H4 (cell line): ENCODE measurements at regions not wholly inside any gene's neighbourhood (a gene's known extent, or its start where the extent isn't known, plus 50 kb on each side); places are given as distances from the start of the nearest gene placed in this dataset.
"Not testable (repeated sequence)": the region's sequence is repeated elsewhere in the genome, so short reads cannot be mapped to it uniquely, and the experiment has no call there.

Experiments
- DNase-seq: peaks from one replicate; pipeline ENCODE4 v3.0.0-alpha.2; 2015; ENCODE audit warnings: low spot score

DNA sequence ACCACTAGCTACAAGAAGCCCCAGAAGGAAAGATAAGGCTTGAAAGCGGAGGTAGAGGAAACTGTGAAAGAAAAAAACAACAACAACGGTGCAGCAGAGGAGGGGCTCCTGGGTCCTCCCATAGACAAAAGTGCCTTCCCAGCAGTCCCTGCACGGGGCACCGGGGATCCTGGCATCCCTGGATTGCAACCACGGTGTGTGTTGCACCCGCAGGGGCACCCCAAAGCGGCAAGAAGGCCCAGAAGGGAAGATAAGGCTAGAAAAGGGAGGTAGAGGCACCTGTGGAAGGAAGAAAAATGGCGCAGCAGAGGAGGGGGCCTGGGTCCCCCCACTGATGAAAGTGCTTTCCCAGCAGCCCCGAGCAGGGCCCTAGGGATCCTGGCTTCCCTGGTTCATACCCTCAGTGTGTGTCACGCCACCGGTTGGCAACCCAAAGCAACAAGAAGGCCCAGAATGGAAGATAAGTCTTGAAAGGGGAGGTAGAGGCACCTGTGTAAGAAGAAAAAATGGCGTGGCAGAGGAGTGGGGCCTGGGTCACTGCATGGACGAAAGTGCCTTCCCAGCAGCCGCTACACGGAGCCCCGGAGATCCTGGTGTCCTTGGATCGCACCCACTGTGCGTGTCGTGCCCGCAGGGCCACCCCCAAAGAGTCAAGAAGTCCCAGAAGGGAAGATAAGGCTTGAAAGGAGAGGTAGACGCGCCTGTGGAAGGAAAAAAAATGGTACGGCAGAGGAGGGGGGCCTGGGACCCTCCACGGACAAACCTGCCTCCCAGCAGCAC lies 281.0 kb downstream of the ALG10 start:
- no peak for DNase-seq

DNA sequence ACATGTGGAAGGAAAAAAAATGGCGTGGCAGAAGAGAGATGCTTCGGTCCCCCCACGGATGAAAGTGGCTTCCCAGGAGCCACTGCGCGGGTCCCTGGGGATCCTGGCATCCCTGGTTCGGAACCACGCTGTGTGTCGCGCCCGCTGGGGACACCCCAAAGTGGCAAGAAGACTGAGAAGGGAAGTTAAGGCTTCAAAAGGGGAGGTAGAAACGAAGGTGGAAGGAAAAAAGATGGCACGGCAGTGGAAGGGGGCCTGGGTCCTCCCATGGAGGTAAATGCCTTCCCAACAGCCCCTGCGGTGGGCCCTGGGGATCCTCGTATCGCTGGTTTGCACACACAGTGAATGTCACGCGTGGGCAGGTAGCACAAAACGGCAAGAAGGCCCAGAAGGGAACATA lies 281.7 kb downstream of the ALG10 start:
- DNase-seq = no peak

DNA sequence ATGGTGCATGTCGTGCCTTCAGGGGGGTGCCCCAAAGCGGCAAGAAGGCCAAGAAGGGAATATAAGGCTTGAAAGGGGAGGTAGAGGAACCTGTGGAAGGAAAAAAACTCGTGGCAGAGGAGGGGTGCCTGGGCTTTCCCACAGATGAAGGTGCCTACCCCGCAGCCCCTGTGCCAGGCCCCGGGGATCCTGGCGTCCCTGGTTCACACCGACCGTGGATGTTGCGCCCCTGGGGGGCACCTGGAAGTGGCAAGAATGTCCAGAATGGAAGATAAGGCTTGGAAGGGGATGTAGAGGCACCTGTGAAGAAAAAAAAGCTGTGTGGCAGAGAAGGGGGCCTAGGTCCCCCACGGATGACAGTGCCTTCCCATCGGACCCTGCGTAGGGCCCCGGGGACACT lies 282.2 kb downstream of the ALG10 start:
- DNase-seq = no peak

DNA sequence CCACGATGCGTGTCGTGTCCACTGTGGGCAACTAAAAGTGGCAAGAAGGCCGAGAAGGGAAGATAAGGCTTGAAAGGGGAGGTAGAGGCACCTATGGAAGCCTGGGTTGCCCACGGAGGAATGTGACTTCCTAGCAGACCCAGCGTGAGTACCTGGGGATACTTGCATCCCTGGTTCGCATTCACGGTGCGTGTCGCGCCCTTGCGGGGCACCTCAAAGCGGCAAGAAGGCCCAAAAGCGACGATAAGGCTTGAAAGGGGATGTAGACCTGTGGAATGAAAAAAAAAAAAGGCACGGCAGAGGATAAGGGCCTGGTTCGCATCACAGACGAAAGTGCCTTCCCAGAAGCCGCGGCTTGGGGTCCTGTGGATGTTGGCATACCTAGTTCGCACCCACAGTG lies 282.9 kb downstream of the ALG10 start:
- no peak for DNase-seq

DNA sequence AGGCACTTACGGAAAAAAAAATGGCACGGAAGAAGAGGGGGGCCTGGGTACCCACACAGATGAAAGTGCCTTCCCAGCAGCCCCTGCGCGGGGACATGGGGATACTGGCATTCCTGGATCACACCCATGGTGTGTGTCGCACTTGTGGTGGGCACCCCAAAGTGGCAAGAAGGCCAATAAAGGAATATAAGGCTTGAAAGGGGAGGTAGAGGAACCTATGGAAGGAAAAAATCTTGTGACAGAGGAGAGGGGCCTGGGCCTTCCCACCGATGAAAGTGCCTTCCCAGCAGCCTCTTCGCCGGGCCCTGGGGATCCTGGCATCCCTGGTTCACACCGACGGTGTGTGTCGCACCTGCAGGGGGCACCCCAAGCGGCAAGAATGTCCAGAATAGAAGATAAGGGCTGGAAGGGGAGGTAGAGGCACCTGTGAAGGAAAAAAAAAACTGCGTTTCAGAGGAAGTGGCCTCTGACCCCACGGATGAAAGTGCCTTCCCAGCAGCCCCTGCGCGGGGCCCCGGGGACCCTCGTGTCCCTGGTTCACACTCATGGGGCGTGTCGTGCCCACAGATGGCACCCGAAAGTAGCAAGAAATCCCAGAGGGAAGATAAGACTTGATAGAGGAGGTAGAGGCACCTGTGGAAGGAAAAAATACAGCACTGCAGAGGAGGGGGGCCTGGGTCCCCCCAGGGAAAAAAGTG lies 284.0 kb downstream of the ALG10 start:
- no peak for DNase-seq

DNA sequence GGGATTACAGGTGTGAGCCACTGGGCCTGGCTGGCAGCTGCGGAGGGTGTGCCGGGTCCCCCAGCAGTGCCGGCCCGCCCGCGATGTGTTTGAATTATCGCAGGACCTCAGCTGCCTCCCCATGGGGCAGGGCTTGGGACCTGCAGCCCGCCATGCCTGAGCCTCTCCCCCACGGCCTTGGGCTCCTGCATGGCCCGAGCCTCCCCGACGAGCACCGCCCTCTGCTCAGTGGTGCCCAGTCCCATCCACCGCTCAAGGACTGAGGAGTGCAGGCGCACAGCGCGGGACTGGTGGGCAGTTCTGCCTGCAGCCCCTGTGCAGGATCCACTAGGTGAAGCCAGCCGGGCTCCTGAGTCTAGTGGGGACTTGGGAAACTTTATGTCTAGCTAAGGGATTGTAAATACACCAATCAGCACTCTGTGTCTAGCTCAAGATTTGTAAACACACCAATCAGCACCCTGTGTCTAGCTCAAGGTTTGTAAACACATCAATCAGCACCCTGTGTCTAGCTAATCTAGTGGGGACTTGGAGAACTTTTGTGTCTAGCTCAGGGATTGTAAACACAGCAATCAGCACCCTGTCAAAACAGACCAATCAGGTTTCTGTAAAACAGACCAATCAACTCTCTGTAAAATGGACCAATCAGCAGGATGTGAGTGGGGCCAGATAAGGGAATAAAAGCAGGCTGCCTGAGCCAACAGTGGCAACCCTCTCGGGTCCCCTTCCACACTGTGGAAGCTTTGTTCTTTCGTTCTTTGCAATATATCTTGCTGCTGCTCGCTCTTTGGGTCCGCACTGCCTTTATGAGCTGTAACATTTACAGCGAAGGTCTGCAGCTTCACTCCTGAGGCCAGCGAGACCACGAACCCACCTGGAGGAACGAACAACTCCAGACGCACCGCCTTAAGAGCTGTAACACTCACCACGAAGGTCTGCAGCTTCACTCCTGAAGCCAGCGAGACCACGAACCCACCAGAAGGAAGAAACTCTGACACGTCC lies 287.8 kb downstream of the ALG10 start:
- DNase-seq = not testable (repeated sequence)

DNA sequence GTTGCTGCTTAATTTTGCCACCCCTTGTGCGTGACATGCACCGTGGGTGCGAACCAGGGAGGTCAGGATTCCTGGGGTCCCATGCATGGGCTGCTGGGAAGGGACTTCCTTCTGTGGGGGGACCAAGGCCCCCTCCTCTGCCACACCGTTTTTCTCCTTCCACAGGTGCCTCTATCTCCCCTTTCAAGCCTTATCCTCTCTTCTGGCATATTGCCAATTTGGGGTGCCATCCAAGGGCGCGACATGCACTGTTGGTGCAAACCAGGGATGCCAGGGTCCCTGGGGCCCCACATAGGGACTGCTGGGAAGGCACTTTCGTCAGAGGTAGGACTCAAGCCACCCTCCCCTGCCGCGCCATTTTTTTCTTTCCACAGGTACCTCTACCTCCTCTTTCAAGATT lies 289.0 kb downstream of the ALG10 start:
- no peak for DNase-seq

DNA sequence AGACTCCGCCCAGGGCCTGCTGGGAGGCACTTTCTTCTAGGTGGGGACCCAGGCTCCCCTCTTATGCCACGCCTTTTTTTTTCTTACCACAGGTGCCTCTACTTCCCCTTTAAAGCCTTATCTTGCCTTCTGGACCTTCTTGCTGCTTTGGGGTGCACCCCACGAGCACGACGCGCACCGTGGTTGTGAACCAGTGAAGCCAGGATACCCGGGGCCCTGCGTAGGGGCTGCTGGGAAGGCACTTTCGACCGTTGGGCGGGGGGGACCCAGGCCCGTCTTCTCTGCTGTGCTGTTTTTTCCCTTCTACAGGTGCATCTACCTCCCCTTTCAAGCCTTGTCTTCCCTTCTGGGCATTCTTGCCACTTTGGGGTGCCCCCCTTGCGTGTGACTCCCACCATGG lies 305.4 kb downstream of the ALG10 start:
- no peak for DNase-seq

DNA sequence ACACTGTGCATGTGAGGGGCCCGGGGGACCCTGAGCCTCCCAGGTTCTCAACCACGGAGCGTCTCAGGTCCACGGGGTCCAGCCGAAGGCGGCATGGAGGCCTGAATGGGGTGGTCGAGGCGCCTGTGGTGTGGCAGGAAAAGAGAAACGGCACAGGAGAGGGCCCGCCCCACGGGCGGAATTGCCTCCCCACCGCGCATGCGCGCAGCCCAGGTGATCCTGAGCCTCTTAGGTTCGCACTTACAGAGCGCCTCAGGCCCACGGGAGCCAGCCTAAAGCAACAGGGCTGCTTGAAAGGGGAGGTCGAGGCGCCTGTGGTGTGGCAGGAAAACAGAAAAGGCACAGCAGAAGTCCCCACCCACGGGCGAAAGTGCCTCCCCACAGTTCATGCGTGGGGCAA lies 311.0 kb downstream of the ALG10 start:
- no peak for DNase-seq

DNA sequence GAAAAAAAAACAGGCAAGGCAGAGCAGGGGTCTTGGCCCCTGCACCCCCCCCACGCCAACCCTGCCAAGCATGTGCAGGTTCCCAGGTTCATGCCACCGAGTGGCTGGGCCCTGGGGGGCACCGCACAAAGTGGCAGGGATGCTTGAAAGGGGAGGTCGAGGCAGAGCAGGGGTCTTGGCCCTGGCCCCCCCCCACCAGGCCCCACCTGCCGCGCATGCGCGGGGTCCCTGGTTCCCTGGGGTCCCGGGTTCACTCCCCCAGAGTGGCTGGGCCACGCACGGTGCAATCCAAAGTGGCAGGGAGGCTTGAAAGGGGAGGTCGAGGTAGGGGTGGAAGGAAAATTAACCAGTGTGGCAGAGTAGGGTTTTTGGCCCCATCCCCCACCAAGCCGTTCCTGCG lies 312.2 kb downstream of the ALG10 start:
- no peak for DNase-seq

DNA sequence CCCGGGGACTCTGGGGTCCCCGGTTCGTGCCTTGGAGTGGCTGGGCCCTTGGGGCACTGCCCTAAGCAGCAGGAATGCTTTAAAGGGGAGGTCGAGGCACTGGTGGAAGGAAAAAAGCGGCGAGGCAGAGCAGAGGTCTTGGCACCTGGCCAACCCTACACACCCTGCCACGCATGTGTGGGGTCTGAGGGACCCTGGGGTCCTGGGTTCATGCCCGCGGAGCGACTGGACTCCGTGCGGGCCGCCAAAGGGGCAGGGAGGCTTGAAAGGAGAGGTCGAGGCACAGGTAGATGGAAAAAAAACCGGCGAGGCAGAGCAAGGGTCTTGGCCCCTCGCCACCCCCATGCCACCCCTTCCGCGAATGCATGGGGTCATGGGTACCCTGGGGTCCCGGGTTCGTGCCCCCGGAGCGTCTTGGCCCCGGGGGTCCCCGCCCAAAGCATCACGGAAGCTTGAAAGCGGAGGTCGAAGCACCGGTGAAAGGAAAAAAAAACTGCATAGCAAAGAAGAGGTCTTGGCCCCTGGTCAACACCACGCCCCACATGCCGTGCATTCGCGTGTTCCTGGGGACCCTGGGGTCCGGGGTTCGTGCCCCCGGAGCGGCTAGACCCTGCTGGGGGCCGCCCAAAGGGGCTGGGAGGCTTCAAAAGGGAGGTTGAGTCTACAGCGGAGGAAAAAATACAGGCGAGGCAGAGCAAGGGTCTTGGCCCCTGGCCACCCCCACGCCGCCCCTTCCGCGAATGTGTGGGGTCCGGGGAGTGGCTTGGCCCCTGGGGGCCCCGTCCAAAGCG lies 312.9 kb downstream of the ALG10 start:
- DNase-seq = no peak

DNA sequence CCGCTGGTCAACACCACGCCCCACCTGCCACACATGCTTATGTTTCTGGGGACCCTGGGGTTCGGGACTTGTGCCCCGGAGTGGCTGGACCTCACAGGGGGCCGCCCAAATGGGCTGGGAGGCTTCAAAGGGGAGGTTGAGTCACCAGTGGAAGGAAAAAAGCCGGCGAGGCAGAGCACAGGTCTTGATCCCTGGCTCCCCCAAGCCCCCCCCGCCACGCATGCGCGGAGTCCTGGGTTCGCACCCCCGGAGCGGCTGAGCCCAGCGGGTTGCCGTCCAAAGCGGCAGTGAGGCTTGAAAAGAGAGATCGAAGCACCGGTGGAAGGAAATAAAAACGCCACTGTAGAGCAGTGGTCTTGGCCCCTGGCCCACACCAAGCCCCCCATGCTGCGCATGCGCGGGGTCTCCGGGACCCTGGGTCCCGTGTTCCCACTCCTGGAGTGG lies 313.5 kb downstream of the ALG10 start:
- DNase-seq = peak; percentile 10

DNA sequence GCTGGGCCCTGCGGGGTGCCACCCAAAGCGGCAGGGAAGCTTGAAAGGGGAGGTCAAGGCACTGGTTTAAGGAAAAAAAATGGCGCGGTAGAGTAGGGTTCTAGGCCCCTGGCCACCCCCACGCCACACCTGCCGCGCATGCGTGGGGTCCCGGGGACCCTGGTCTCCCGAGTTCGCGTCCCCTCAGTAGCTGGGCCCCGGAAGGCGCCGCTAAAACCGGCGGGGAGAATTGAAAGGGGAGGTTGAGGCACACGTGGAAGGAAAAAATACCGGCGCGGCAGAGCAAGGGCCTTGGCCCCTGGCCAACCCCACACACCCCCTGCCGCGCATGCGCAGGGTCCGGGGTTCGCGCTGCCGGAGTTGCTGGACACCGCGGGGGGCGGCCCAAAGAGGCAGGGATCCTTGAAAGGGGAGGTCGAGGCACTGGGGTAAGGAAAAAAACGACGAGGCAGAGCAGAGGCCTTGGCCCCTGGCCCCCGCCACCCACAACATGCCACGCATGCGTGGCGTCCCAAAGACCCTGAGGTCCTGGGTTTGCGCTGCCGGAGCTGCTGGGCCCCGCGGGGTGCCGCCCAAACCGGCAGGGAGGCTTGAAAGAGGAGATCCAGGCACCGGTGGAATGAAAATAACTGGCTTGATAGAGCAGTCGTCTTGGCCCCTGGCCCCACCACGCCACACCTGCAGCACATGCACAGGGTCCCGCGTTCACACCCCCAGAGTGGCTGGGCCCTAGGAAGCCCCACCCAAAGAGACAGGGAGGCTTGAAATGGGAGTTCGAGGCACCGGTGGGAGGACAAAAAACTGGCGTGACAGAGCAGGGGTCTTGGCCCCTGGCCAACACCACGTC lies 314.5 kb downstream of the ALG10 start:
- DNase-seq = no peak

DNA sequence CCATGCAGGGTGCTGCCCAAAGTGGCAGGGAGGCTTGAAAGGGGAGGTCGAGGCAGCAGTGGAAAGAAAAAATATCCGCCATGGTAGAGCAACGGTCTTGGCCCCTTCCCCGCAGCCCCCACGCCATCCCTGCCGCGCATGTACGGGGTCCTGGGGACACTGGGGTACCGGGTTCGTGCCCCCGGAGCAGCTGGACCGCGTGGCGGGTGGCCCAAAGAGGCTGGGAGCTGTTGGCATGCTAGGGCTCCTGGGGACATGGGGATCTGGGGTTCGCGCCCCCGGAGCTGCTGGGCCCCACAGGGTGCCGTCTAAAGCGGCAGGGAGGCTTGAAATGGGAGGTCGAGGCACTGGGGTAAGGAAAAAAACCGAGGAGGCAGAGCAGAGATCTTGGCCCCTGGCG lies 316.5 kb downstream of the ALG10 start:
- DNase-seq = no peak

DNA sequence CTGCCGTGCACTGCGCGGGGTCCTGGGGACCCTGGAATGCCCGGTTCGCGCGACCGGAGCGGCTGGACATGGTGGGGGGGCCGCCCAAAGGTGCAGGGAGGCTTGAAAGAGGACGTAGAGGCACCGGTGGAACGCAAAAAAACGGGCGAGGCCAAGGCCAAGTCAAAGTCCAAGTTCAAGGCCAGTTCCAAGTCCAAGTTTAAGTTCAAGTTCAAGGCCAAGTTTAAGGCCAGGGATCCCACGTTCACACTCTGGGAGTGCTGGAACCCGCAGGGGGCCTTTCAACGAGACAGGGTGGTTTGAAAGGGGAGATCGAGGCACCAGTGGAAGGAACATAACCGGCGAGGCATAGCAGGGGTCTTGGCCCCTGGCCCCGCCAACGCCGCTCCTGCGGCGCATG lies 317.6 kb downstream of the ALG10 start:
- DNase-seq = no peak

DNA sequence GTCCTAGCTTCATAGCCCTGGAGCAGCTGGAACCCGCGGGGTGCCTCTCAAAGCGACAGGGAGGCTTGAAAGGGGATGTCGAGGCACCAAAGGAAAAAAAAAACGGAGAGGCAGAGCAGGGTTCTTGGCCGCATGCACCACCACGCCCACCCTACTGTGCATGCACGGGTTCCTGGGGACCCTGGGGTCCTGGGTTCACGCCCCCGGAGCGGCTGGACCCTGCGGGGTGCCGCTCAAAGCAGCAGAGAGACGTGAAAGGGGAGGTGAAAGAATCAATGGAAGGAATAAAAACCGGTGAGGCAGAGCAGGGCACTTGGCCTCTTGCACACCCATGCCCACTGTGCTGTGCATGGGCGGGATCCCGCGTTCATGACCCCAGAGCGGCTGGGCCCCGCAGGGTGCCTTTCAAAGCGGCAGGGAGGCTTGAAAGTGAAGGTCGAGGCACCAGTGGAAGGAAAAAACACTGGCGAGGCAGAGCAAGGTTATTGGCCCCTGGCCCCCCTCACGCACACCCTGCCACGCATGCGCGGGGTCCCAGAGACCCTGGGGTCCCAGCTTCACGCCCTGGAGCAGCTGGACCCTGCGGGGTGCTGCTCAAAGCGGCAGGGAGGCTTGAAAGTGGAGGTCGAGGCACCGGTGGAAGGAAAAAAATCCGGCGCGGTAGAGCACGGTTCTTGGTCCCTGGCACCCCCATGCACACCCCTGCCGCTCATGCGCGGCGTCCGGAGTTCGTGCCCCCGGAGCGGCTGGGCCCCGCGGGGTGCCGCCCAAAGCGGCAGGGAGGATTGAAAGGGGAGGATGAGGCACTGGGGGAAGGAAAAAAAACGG lies 318.5 kb downstream of the ALG10 start:
- DNase-seq = no peak

DNA sequence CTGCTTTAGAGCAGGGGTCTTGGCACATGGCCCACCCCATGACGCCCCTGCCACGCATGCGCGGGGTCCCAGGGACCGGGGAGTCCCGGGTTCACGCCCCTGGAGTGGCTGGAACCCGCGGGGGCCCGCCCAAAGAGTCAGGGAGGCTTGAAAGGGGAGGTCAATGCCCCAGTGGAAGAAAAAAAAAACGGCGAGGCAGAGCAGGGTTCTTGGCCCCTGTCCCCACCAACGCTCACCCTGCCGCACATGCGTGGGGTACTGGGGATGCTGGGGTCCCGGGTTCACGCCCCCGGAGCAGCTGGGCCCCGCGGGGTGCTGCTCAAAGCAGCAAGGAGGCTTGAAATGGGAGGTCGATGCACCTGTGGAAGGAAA lies 319.1 kb downstream of the ALG10 start:
- DNase-seq = no peak

DNA sequence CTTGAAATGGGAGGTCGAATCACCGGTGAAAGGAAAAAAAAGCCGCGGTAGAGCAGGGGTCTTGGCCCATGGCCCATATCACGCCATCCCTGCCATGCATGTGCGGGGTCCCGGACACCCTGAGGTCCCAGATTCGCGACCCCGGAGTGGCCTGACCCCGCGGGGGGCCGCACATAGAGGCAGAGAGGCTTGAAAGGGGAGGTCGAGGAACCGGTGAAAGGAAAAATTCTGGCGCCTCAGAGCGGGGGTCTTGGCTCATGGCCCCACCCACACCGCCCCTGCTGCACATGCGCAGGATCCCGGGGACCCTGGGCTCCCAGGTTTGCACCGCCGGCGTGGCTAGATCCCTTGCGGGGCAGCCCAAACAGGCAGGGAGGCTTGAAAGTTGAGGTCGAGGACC lies 319.8 kb downstream of the ALG10 start:
- no peak for DNase-seq

DNA sequence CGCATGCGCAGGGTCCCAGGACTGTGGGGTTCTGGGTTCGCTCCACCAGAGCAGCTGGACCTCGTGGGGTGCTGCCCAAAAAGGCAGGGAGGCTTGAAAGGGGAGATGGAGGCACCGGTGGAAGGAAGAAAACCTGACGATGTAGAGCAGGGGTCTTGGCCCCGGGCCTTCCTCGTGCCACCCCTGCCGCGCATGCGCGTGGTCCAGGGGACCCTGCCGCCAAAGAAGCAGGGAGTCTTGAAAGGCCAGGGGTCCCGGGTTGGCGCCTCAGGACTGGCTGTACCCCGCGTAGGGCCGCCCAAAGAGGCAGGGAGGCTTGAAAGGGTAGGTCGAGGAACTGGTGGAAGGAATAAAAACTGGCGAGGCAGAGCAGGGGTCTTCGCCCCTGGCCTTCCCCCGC lies 321.0 kb downstream of the ALG10 start:
- DNase-seq = no peak

DNA sequence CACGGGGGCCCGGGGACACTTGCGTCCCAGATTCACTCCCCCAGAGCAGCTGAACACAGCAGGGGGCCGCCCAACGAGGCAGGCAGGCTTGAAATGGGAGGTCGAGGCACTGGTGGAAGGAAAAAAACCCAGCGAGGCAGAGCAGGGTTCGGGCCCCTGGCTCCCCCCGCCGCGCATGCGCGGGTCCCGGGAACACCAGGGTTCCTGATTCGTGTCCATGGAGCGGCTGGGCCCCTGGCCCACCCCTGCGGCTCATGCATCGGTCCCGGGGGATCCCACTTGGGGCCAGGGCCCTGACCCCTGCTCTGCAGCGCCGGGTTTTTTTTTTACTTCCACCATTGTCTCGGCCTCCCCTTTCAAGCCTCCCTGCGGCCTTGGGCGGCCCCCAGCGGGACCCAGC lies 321.5 kb downstream of the ALG10 start:
- DNase-seq = no peak
